ENCODE measurements at regions not wholly inside any gene's neighbourhood (a gene's known extent, or its start where the extent isn't known, plus 50 kb on each side); places are given as distances from the start of the nearest gene placed in this dataset.

DNA sequence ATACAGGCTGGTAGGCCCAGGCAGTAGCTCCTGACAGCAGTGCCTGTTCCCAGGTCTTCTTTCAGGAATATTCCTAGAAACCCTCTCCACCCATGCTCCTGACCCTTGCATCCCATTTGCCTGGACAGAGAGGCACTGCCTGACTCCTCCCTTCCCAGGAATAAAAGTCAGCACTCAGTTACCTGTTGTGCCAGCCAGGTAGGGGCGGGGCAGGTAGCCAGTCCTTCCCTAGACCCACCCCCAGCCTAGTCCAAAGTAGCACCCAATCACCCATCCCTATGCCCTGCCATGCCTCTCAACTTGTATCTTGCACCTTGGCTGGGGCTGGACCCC lies 129.9 kb downstream of the MRPL14 start:
- DNase-seq = no peak

DNA sequence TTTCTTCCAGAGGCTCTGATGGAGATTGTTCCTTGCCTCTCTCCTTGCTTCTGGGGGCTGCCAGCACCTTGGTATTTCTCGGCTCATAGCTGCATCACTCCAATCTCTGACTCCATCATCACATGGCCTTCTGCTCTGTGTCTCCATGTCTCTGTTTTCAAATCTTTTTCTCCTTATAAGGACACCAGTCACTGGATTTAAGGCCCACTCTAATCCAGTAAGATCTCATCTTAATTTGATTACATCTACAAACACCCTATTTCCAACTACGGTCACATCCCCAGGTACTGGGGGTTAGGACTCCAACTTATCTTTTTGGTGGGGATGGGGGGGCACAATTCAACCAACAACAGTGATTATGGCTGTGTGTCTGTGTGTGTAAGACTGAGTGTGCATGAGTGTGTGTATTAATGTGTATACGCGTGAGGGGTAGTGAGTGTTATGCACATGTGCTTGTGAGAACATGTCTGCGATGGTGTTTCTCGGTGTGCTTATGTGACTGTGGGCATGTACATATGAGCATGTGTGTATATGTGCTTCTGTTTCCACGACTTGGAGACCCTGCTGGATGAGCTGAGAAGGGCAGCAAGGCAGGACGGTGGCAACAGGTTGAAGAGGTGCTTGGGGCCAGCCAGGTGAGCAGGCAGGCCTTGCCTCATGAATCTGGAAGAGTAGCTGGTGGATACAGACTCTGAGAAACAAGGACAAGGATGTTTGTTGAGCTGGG lies 130.5 kb downstream of the MRPL14 start:
- no peak for DNase-seq

DNA sequence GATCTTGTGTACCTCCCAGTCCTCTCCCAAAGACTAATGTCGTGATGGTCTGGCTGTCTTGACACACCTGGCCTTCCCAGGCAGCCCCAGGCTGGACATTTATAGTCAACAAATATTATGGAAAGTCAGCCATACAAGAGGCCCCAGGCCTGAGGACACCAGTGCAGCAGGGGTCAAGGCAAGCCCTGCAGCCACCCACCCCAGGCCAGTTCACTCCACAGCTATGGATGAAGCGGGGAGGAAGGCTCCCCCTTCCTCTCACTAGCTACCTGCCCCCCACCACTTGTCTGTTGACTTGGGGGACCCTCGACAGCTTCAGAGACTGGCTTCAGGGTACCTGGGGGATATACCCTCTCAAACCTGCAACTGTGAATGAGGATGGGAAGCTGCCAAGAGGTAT lies 132.1 kb downstream of the MRPL14 start:
- no peak for DNase-seq

DNA sequence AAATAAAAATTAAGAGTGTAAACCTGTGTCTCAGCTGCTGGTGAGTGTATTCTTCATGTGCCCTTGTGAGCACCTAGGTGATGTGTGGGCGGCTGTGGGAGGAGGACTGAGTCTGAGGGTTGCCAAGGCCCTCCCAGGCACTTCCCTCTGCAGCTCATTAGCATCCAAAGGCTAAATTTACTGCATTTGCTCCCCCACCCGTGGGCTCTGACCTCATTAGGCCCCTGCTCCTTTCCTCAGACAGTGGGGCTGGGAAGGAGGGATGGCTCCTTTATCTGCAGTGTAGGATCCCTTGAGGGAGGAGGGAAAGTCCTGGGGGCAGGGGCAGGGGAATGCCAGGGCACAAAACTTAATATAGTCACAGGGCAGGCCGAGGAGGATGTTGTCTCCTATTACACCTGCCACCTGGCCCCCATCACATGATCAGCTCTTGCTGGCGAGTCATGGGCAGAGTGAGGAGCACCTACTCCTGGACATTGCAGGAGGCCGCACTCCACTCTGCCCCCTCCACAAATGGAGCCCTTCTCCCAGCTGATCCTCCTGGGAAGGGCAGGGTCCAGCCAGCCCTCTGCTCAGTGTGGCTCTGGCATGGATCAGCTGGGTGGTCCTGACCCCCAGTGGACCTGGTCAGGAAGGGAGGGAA lies 133.2 kb downstream of the MRPL14 start:
- peak; percentile 65 for DNase-seq

DNA sequence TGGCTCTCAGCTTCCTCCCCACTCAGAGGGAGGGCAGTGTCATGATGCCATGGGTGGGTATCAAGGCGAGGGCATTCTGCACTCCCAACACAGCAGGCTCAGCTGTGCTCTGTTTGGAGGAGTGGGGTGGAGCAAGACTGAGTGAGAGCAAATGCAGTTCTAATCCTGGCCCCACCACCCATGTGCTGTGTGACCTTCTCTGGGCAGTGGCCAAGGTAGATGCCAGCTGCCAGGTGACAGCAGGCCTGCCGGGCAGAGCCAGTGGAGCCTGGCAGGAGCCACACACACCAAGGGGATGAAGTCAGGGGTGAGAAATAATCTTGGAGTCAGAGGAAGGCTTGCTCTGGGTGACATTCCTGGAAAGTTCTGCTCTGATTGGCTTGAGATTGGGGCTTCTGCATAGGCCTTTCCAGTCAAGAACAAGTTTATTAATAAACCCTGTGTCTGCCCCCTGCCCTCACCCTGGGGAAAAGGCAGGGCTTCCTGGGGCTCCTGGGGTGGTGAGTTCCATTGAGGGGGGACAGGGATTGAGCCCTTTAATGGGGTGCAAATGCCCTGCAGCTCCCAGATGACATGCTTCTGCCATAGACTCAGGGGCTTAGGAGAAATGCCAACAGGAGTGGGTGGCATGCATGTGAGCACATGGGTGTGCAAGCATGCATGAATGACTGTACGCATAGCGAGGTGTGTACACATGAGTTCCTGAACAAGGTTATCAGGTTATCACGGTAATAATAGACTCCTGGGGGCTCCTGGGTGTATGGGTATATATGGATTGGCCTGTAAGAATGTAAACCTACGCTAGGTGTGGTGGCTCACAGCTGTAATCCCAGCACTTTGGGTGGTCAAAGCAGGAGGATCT lies 134.2 kb downstream of the MRPL14 start:
- DNase-seq = peak; percentile 22

DNA sequence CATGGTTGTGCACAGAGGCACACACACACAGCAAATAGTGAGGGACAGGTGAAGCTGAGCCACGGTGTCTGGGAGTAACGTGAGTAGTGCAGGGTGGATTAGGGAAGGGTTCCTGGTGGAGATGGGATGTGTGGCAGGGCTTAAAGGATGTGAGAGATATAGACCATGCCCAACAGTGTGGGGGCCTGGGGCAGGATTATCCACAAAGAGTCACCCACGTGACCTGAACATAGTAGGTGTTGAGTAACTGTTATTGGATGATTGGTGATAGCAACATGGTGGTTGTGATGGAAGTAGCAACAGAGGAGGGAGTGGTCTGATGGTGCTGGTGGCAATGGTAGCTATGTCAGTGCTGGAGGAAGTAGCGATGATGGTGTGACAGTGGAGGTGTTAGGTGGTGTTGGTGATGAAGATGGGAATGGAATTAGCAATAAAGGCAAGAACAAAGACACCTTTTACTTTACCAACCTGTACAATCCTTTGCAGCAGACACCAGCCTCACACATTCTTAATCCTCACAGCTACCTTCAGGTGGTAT lies 135.1 kb downstream of the MRPL14 start:
- DNase-seq = no peak

DNA sequence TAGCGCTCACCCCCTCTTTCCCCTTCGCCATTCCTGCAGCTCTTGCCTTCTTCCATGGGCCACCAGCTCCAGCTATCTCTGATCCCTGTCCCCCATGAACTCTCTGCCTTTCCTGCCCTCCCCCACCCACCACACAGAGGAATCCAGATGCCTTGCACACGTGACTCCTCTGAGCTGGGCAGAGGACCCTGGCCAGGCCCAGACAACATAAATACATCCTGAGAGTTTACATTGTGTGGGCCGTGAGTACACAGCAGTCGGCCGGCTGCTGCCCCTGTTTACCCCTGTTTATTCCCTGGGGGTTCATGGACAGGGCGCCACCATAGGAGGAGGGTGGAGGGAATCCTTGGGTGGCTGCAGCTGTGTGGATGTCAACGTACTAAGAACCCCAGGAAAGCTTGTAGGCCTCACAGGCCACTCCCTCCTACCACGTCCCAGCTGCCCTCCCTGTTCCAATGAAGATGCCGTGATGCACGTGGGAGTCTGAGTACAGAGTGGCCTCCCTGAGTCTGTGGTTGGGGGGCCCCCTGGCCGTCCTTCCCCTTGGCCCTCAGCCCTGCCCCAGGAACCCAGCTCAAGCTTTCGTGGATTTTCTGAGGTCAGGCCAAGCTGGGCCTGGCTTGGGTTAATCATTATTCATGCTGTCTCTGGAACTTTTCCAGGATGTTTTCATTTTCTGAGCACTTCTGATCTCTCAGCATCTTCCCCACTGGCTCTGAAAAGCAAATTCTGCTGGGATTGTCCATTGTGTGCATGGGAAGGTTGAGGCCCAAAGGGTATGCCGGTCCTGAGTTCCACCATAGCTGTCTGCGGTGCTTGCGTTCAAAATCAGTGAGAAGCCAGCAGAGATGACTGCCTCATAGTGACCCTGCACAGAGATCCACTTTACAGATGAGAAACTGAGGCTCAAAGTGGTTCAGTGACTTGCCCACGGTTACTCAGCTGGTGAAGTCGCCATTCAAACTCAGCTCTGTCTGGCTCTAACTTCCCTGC lies 136.3 kb downstream of the MRPL14 start:
- no peak for DNase-seq

DNA sequence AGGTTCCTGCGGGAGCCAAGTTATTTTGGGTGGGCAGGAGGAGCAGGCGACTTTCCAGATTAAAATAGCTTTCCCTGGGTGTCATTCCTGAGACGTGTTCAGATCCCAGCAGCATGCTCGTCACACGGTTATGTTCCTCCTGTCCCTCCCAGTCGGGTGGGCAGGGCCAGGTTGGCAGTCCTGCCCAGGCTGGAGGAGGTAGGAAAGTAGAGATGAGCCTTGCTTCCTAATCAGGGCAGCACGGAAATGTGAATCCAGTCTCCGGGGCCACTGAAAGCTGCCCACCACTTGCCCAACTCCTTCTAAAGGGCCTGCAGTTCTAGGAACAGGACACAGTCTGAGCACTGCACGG lies 137.0 kb downstream of the MRPL14 start:
- DNase-seq = no peak

DNA sequence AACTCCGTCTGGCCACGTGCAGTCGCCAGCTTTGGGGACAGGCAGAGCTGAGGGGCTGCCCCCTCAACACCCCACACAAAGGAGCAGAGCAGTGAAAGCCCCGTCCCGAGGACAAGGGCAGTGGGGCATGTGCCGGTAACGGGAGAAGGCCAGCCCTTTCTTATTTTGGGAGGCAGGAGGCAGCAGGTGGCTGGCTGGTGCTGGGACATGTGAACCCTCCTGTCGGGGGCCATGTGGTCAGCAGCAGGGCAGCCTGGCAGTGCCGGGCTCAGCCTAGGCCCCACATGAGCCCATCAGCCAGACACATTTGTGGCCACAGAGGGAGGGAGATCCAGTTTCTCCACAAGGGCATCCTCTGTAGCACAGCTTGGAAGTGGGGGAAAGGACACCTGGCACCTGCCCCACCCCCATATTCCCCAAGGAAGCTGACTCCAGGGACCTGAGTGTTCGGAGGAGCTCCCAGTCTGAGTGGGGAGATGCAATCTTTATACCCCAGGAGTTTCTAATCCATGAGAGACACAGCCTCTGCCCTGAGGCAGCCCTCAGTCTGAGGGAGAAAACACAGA lies 137.6 kb downstream of the MRPL14 start:
- DNase-seq = no peak

DNA sequence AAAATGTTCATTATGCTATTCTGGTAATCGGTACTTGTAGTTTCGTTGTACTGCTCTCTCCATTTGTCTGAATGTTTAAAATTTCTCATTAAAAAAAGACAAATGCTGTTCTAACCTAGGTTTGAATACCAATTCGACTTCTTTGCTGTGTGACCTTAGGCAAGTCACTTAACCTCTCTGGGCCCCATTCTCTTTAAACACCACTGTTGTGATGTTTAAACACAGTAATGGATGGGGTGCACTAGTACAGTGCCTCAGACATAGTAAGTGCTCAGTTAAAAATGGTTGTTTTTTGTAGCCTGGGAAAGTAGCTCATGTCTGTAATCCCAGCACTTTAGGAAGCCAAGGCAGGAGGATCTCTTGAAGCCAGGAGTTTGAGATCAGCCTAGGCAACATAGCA lies 138.5 kb downstream of the MRPL14 start:
- DNase-seq = no peak

DNA sequence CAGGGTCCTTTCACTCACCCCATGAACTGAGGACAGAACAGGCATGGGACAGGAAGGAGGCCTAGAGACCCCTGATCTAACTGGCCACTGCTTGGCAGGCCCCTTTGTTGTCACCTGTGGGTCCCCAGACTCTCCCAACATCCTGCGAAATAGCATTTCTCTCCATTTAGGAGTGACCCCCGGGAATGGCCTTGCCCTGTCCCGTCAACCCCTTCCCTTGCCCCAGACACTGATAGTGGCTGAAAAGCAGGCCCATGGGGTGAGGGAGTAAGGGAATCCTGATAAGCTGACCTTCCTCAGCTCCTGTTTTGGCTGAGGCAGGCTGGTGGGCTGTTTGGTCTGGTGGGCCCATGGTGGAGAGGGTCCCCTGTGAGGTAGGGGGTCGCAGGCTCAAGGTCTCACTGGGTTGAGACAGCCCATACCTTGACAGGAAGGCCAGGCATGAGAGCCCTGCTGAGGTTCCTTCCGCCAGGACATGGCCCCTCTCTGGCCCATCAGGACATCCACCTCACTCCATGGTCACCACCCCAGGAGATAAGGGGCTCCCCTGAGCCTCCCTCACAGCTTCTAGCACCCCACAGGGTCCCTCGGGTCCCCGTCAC lies 139.3 kb downstream of the MRPL14 start:
- no peak for DNase-seq

DNA sequence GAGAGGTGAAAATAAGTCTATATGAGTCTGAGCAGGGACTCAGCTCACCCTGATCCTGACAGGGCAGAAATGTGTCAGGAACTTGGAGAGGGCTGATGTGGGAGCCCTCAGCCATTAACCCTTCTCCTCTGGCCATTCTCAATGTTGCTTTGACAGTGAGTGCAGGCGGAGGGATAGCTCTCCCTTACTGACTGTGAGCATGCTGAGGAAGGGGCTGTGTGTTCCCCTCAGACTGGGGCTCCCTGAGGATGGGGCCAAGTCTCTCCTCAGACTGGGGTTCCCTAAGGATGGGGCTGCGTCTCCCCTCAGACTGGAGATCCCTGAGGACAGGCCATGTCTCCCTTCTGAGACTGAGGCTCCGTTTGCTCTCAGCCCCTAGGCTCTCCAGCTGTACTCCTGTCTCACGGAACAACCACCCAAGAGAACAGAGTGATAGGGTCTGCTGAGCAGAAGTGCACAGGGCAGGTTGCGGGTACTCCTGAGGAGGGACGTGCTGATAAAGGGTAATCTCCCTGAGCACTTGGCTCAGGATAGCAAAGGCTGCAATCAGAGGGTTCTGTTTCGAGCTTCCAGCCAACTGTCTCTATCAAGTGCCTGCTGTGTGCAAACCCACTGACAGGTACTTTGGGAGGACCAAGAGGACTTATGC lies 141.0 kb downstream of the MRPL14 start:
- peak; percentile 21 for DNase-seq

DNA sequence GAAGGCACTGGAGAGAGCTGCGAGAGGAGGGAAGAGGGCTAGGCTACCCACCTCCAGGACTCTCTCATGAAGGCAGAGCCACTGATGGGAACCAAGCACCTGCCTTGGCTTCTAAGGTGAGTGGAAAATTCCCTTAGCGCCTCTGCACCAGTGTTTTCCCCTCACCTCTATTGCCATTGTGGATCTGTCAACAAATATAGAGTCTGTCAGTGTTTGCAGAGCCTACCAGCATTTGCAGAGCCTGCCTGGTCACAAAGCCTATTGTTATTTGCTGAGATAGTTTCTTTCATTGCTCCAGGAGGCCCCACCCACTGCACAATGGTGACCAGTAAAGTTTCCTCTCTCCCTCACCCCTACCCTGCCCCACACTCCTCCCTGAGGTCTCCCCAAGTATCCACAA lies 141.9 kb downstream of the MRPL14 start:
- DNase-seq = no peak

DNA sequence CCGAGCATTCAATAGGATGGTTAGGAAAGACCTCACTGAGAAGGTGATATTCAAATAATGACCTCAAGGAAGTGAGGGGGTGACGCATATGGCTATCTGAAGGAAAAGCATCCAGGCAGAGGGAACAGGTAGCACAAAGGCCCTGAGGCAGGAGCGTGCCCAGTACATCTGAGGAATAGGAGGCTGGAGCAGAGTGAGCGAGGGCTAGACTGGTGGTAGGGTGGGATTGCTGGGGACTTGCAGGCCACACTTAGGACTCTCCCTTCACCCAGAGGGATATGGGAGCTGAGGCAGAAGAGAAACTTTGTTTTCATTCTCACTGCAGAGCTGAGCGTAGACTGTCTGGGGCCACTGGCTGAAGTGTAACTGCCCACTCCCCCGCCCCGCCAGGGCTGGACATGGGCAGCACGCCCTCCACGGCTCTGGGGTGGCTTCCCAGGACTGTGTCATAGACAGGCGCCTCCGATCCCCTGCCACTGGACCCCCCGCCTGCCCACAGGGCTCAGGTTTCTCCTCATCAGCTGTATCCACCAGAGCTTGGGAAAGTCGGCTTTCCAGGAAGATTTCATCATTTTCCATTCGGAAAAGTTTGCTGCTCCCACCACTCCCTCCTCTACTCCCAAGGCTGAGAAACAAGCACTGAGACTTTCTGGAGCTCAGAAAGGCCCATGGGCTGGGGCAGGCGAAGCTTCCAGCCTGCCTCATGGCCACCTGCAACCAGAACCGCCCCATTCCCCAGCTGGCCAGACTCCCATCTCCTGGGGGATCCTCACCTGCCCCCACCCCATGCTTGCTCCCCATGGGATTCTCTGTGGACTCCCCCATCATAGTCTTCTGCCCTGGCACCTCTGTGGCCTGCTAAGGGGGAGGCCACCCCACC lies 142.6 kb downstream of the MRPL14 start:
- DNase-seq = no peak

DNA sequence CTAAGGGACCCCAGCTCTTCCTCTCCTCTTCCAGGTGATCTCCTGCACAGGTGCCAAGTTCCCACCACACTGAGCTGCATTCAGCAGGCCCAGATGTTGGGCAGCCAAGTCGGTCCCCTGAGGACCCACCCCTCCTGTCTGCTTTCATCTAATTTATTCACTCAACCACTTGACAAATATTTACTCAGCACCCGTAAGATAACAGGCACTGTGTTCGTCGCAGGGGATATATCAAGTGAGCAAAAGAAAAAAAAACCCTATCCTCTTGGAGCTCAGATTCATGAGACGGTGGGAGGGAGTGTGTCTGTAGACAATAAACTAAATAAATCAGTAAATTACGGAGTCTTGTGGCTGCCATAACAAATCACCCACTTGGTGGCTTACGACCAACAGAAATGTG lies 143.6 kb downstream of the MRPL14 start:
- peak; percentile 62 for DNase-seq

DNA sequence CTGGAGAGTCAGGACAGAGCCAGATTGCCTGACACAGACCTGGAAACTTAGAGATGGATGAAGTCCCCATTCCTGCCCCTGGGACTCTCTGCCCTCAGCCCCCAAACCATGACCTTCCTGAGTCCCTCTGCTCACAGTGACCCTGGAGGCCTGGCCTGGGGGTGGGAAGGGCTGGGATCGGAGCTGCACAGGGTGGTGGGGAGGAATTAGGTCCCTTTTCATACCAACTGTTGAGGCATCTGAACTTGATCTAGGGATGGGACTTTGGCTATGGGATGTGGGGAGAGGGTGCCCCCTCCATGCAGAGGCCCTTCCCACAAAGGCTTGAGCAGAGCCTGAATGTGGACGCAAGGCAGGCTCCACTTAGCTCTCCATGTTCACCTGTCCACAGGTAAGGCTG lies 144.1 kb downstream of the MRPL14 start:
- DNase-seq = no peak

DNA sequence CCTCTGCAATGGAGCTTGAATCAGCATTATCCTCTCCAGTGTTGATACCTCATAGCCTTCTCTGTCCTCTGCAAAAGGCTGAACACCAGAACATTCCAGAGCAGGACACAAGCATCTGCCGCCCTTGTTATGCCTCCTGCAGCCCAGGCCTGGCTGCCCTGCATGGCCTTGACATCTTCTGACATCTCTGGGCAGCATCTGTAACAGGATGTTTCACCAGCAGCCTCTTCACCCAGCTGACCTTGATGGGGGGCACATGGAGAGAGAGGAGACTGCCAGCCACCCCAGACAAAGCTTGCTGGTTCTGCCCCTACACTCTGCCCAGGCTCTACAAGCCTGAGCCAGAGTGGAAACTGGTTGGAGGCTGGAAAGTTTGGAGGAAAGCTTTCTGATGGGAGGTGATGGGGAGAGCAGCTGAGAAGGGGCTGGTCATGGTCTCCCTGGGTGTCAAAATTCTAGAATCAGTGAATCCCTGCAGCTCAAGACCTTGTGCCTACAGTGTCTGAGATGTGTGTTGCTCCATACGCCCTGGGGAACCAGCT lies 145.1 kb downstream of the MRPL14 start:
- DNase-seq = no peak

DNA sequence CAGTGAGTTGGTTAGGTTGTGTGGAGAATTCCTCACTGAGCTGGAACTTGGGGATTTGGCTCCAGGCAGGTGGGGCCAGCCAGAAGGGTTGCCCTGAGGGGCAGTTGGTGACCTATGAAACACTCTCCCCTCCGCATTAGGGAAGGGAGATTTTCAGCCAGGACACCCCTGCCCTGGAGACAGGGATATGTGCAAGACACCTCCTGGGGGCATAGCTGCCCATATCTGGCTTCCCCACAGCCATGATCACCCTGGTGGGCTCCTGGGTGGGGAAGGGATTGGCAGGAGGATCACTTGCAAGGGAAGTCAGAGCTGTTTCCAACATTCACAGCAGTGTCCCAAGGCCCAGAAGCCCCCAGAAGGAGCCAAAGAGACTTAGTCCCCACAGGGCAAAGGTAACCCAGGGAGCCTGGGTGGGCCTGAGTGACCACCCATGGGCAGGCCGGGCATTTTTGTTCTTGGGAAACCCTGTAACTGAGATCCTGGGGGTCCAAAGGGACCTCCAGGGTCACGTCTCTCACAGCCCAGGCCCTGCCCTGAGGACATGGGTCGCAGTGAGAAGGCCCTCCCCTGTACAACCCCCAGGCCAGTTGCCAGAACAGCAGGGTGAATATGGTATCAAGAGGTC lies 145.8 kb downstream of the MRPL14 start:
- no peak for DNase-seq

DNA sequence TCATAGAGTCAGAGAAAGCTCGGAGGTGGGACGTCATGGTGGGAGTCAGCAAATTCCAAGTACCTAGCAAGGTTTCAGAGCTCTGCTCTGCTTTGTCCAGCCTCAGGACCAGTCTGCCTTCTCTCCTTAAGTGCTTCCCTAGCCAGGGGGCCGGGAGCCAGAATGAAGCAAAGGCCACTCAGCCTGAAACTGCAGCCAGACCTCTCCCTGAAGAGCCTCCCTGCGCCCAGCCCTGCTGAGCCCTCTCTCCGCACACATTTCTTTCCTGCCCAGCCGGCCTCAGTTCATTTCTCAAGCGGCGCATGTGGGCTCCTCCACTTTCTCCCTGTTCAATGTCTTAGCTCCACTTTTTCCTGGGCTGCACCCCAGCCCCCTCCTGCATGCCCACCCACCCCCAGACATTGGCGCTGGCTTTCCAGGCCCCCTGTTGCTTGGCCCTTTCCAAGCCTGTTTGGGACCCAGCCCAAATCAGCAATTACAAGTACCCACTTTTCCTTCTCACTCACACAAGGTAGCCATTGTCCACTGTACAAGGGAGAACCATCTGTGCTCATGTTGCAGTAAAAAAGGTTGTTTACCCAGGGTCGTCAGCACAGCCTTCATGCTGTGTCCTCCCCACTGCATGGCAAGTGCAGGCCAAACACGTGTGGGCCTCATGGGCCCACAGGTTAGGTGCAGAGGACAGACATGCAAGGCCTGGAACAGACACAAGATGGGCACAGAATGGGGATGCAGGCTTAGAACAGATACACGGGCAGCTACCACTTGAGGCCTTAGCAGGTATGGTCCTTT lies 147.1 kb downstream of the MRPL14 start:
- no peak for DNase-seq

All from NCI-H2029 treated with DMSO at 0.1 percent for 48 hours (cell line).